Osteoblast (primary cell): ENCODE measurements at regions not wholly inside any gene's neighbourhood (a gene's known extent, or its start where the extent isn't known, plus 50 kb on each side); places are given as distances from the start of the nearest gene placed in this dataset.

ENCODE experiments used
- DNase-seq: peaks from one replicate; pipeline ENCODE4 v3.0.0; 2011; ENCODE audit warnings: low spot score, mixed read lengths; ENCODE audit not compliant: insufficient read length; ENCODE audit errors: missing footprints
- H2AFZ ChIP-seq: 2 replicates; pipeline ENCODE4 v1.6.0; 2011; ENCODE audit warnings: mild to moderate bottlenecking, low read length
- H3K27ac ChIP-seq: 2 replicates; pipeline ENCODE4 v1.5.1; 2011; ENCODE audit warnings: mild to moderate bottlenecking, low read depth, low read length, moderate library complexity
- H3K27me3 ChIP-seq: 2 replicates; pipeline ENCODE4 v1.6.0; 2012; ENCODE audit warnings: mild to moderate bottlenecking, control low read depth, inconsistent platforms, low read length, moderate library complexity; ENCODE audit not compliant: insufficient read depth
- H3K36me3 ChIP-seq: 2 replicates; pipeline ENCODE4 v1.5.1; 2011; ENCODE audit warnings: mild to moderate bottlenecking, low read length, control low read depth, moderate library complexity; ENCODE audit not compliant: insufficient read depth
- H3K4me1 ChIP-seq: 2 replicates; pipeline ENCODE4 v1.5.1; 2011; ENCODE audit warnings: mild to moderate bottlenecking, low read length, control low read depth, moderate library complexity; ENCODE audit not compliant: insufficient read depth
- H3K4me2 ChIP-seq: 2 replicates; pipeline ENCODE4 v1.6.0; 2011; ENCODE audit warnings: mild to moderate bottlenecking, low read length; ENCODE audit not compliant: insufficient read depth
- H3K4me3 ChIP-seq: fragments of 200-600 bp; sonication (generic); 3 replicates; pipeline ENCODE4 v1.5.1; 2012; ENCODE audit warnings: mild to moderate bottlenecking, low read length, inconsistent platforms; ENCODE audit not compliant: insufficient read depth
- H3K79me2 ChIP-seq: 2 replicates; pipeline ENCODE4 v1.6.0; 2012; ENCODE audit warnings: mild to moderate bottlenecking, low read length, control low read depth, inconsistent platforms; ENCODE audit not compliant: insufficient read depth
- H3K9me3 ChIP-seq: 2 replicates; pipeline ENCODE4 v1.5.1; 2011; ENCODE audit warnings: low read depth, low read length, control low read depth
- H4K20me1 ChIP-seq: 2 replicates; pipeline ENCODE4 v1.6.0; 2012; ENCODE audit warnings: mild to moderate bottlenecking, low read length, control low read depth; ENCODE audit not compliant: insufficient read depth
- CTCF ChIP-seq: IDR thresholded peaks from 2 replicates; pipeline ENCODE4 v1.5.1; 2011; ENCODE audit warnings: mild to moderate bottlenecking, low read depth, low read length, moderate library complexity; ENCODE audit errors: extremely low read depth

- no peak overlapping the region for H3K27ac ChIP-seq
- H3K4me3 ChIP-seq: no peak overlapping the region
- no peaks in the 10 kb centered on the region for H3K4me1 ChIP-seq
- no peaks in the 10 kb centered on the region for H3K79me2 ChIP-seq
- H4K20me1 ChIP-seq: no peaks in the 10 kb centered on the region
- H3K36me3 ChIP-seq: no peaks in the 10 kb centered on the region
- no peak for TF ChIP-seq CTCF
- H3K4me2 ChIP-seq: no peak overlapping the region
- H3K9me3 ChIP-seq: no peaks in the 10 kb centered on the region
- H2AFZ ChIP-seq: no peak overlapping the region
- DNase-seq: no peak
- no peaks in the 10 kb centered on the region for H3K27me3 ChIP-seq
Measured at GRCh38 chr10:3645406-3645805, 139.6 kb downstream of the KLF6 start.

- Histone ChIP-seq H3K4me1 (no peaks in the 10 kb centered on the region), H4K20me1 (no peaks in the 10 kb centered on the region), H3K4me3 (no peak overlapping the region), H3K4me2 (no peak overlapping the region), H3K79me2 (no peaks in the 10 kb centered on the region), H2AFZ (no peak overlapping the region), H3K27me3 (no peaks in the 10 kb centered on the region), H3K36me3 (no peaks in the 10 kb centered on the region), H3K9me3 (no peaks in the 10 kb centered on the region), H3K27ac (no peak overlapping the region)
- no peak for TF ChIP-seq CTCF
- DNase-seq: no peak
Measured at GRCh38 chr10:3640816-3641215, 144.2 kb downstream of the KLF6 start.

GRCh38 chr10:3639546-3639945 is 145.5 kb downstream of the KLF6 start:
- DNase-seq: no peak
- H3K4me2 ChIP-seq: no peak overlapping the region
- no peak overlapping the region for H3K4me3 ChIP-seq
- no peaks in the 10 kb centered on the region for H3K9me3 ChIP-seq
- H4K20me1 ChIP-seq: no peaks in the 10 kb centered on the region
- H3K27ac ChIP-seq: no peak overlapping the region
- no peak for TF ChIP-seq CTCF
- no peaks in the 10 kb centered on the region for H3K4me1 ChIP-seq
- no peaks in the 10 kb centered on the region for H3K79me2 ChIP-seq
- H3K27me3 ChIP-seq: no peaks in the 10 kb centered on the region
- H3K36me3 ChIP-seq: no peaks in the 10 kb centered on the region
- no peak overlapping the region for H2AFZ ChIP-seq

GRCh38 chr10:3636356-3637181 is 148.4 kb downstream of the KLF6 start:
- H3K27me3 ChIP-seq: no peaks in the 10 kb centered on the region
- H4K20me1 ChIP-seq: no peaks in the 10 kb centered on the region
- no peaks in the 10 kb centered on the region for H3K79me2 ChIP-seq
- no peak overlapping the region for H3K4me2 ChIP-seq
- H3K27ac ChIP-seq: no peak overlapping the region
- H3K9me3 ChIP-seq: no peaks in the 10 kb centered on the region
- no peak overlapping the region for H2AFZ ChIP-seq
- H3K4me1 ChIP-seq: peaks cover 5% of the 10 kb centered on the region
- no peak for TF ChIP-seq CTCF
- no peak overlapping the region for H3K4me3 ChIP-seq
- no peak for DNase-seq
- no peaks in the 10 kb centered on the region for H3K36me3 ChIP-seq
